A549 (cell line): ENCODE measurements at regions not wholly inside any gene's neighbourhood (a gene's known extent, or its start where the extent isn't known, plus 50 kb on each side); places are given as distances from the start of the nearest gene placed in this dataset.

Experiments used
- ATAC-seq, 2 experiments: fragments of 200-7000 bp in 1 of 2; fragments of >200 bp in 1 of 2; cut with Nextera tagmentation in 1 of 2; cut with Tn5 transposase in 1 of 2; 3 replicates each; pipeline versions ENCODE4 v1.8.0 to v1.9.1; 2018 to 2020; ENCODE audit warnings: mild to moderate bottlenecking in 1 of 2, moderate library complexity in 1 of 2
- CTCF ChIA-PET: fragments of 300-600 bp; sonication (Branson Sonifier 250); formaldehyde crosslinking; extraction: SDS; loops from one replicate; lab custom pipeline; 2021; ENCODE audit warnings: antibody characterized with exemption, inconsistent platforms; lab: Yijun Ruan, JAX
- POLR2A ChIA-PET: fragments of 350-600 bp; formaldehyde crosslinking; extraction: SDS; loops from one replicate; lab custom pipeline; 2021; ENCODE audit warnings: antibody characterized with exemption, inconsistent platforms; lab: Yijun Ruan, JAX
- DNase-seq, 2 experiments: peaks; one replicate each; pipeline versions ENCODE4 v3.0.0 to v3.0.0-alpha.2; 2011 to 2016; ENCODE audit warnings: low read depth in 1 of 2, low spot score in 1 of 2
- FAIRE-seq: peaks from 2 replicates; lab custom pipeline; 2011; peaks lifted over from hg19 to GRCh38; lab: Jason Lieb, UNC
- H3K27ac ChIP-seq, 2 experiments: fragments of >200 bp; sonication (Bioruptor Twin); formaldehyde crosslinking; 3 replicates each; pipeline ENCODE4 v1.5.1; 2016 to 2017
- H3K4me1 ChIP-seq: fragments of >200 bp; sonication (Bioruptor Twin); formaldehyde crosslinking; 3 replicates; pipeline ENCODE4 v1.6.1; 2016
- H3K4me2 ChIP-seq: fragments of >200 bp; sonication (Bioruptor Twin); formaldehyde crosslinking; 3 replicates; pipeline ENCODE4 v1.6.1; 2016
- H3K4me3 ChIP-seq: fragments of >200 bp; sonication (Bioruptor Twin); formaldehyde crosslinking; 3 replicates; pipeline ENCODE4 v1.5.1; 2016
- H3K9me3 ChIP-seq: fragments of >200 bp; sonication (Bioruptor Twin); formaldehyde crosslinking; 3 replicates; pipeline ENCODE4 v1.6.1; 2016
- BHLHE40 ChIP-seq: IDR thresholded peaks from 2 replicates; pipeline ENCODE4 v1.6.1; 2012; ENCODE audit warnings: low read depth, low read length, inconsistent platforms
- CBX2 ChIP-seq: fragments of 200-600 bp; sonication (generic); IDR thresholded peaks from 2 replicates; pipeline ENCODE4 v1.6.1; 2016; ENCODE audit warnings: low read depth, mild to moderate bottlenecking, borderline replicate concordance
- CHD2 ChIP-seq: fragments of 150-350 bp; IDR thresholded peaks from 2 replicates; pipeline ENCODE4 v1.6.1; 2014; ENCODE audit warnings: low read length; ENCODE audit not compliant: partially characterized antibody
- EHMT2 ChIP-seq: fragments of 200-600 bp; sonication (generic); IDR thresholded peaks from 2 replicates; pipeline ENCODE4 v1.6.1; 2016; ENCODE audit warnings: antibody characterized with exemption, low read depth, mild to moderate bottlenecking, moderate library complexity
- ESRRA ChIP-seq: fragments of 150-350 bp; IDR thresholded peaks from 2 replicates; pipeline ENCODE4 v1.6.1; 2014; ENCODE audit warnings: mild to moderate bottlenecking, low read length, borderline replicate concordance
- FOSB ChIP-seq: fragments of 250-450 bp; sonication (Bioruptor Pico); IDR thresholded peaks from 2 replicates; pipeline ENCODE4 v1.5.0; 2020; ENCODE audit warnings: mild to moderate bottlenecking, moderate library complexity
- FOSL2 ChIP-seq, 2 experiments: fragments of 450-650 bp in 1 of 2; fragments of >200 bp in 1 of 2; sonication (Bioruptor Twin) in 1 of 2; formaldehyde crosslinking; IDR thresholded peaks; 2 replicates each; pipeline versions ENCODE4 v1.5.0 to v1.6.1; 2016 to 2020; ENCODE audit warnings: mild to moderate bottlenecking in 1 of 2, moderate library complexity in 1 of 2
- FOXS1 ChIP-seq: fragments of 250-450 bp; sonication (Bioruptor Pico); IDR thresholded peaks from 2 replicates; pipeline ENCODE4 v1.5.0; 2020; ENCODE audit warnings: mild to moderate bottlenecking, moderate library complexity
- HOXB13 ChIP-seq: fragments of 250-450 bp; sonication (Bioruptor Pico); IDR thresholded peaks from 2 replicates; pipeline ENCODE4 v1.5.0; 2020; ENCODE audit warnings: low read depth, mild to moderate bottlenecking, moderate library complexity
- JUN ChIP-seq, 2 experiments: fragments of >200 bp; sonication (Bioruptor Twin); formaldehyde crosslinking; IDR thresholded peaks; 2 replicates in 1 of 2; 3 replicates in 1 of 2; pipeline ENCODE4 v1.6.1; 2016 to 2017
- JUNB ChIP-seq: fragments of >200 bp; sonication (Bioruptor Twin); formaldehyde crosslinking; IDR thresholded peaks from 2 replicates; pipeline ENCODE4 v1.6.1; 2016
- MAFK ChIP-seq: fragments of 450-650 bp; IDR thresholded peaks from 2 replicates; pipeline ENCODE4 v1.6.1; 2014; ENCODE audit not compliant: partially characterized antibody
- MYC ChIP-seq: IDR thresholded peaks from 2 replicates; pipeline ENCODE4 v1.6.1; 2012; ENCODE audit warnings: mild to moderate bottlenecking, inconsistent platforms, low read length, improper control_type of control experiment, borderline replicate concordance
- NPAS2 ChIP-seq: fragments of 250-450 bp; sonication (Bioruptor Pico); IDR thresholded peaks from 2 replicates; pipeline ENCODE4 v1.8.0; 2022; ENCODE audit warnings: mild to moderate bottlenecking, moderate library complexity, borderline replicate concordance
- POLR2AphosphoS2 ChIP-seq: conservative IDR thresholded peaks from 2 replicates; pipeline ENCODE4 v1.6.1; 2012; ENCODE audit warnings: low read length, improper control_type of control experiment, inconsistent platforms
- RNF2 ChIP-seq: fragments of 200-600 bp; sonication (generic); IDR thresholded peaks from 2 replicates; pipeline ENCODE4 v1.6.1; 2016; ENCODE audit warnings: low read depth, mild to moderate bottlenecking, antibody characterized with exemption, moderate library complexity, borderline replicate concordance
- TP53 ChIP-seq: fragments of 250-450 bp; sonication (Bioruptor Pico); IDR thresholded peaks from 2 replicates; pipeline ENCODE4 v1.5.0; 2021; ENCODE audit warnings: mild to moderate bottlenecking, moderate library complexity
- WGBS: methylation state at CpG from one replicate; pipeline ENCODE4 v1.1.6; 2017; ENCODE audit errors: missing lambda C conversion rate; 5-methylcytosine and 5-hydroxymethylcytosine counted together
- TF ChIP-seq, protein P1 (sequence below): fragments of 250-450 bp; sonication (Bioruptor Pico); IDR thresholded peaks from 2 replicates; pipeline ENCODE4 v1.5.0; 2020; ENCODE audit warnings: low read depth, mild to moderate bottlenecking, moderate library complexity
- TF ChIP-seq, protein P2 (sequence below): fragments of 200-600 bp; sonication (generic); IDR thresholded peaks from 2 replicates; pipeline ENCODE4 v1.6.1; 2016; ENCODE audit warnings: antibody characterized with exemption, mild to moderate bottlenecking, moderate library complexity
- TF ChIP-seq, protein P3 (sequence below): fragments of >200 bp; sonication (Bioruptor Twin); formaldehyde crosslinking; IDR thresholded peaks from 3 replicates; pipeline ENCODE4 v1.5.1; 2016
- TF ChIP-seq, protein P4 (sequence below): fragments of 150-350 bp; IDR thresholded peaks from 2 replicates; pipeline ENCODE4 v1.6.1; 2014; ENCODE audit warnings: low read depth, mild to moderate bottlenecking, low read length

DNA sequence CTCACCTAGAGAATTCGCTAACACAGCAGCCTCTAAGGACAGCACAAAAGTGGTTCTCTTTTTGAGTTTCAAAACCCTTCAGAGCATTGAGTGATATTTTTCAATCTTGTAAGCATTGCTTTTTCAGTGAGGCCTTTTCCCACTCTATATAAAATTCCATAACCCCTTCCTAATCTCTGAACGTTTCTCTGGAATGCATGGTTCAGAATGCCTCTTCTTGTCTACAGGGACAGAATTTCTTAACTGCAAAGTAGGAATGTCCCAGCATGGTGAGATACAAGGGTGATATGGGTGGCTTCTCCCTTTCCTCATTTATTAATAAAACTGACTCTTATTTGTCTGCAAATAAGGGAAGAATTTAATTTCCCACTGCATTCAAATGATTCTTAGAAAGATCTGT, 377.9 kb downstream of the LTN1 start:
- ChIA-PET POLR2A (no interaction called here), CTCF (no interaction called here)

DNA sequence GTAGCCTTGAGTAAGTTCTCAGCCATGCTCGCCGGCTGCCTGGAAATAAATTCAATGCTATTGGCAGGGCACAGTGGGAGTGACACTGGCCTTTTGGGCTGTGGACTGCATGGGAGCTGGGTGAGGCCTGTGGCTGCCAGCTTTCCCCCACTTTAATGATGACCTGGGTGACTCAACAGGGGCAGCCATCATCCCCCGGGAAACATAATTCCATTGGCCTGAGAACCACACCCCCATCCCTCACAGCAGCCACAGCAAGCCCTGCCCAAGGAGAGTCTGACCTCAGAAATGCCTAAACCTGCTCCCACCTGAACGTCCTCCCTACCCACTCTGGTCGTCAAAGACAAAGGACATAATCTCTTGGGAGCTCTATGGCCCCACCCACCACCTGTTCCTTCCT, 384.0 kb downstream of the LTN1 start:
- no peak for ATAC-seq

More for the DNA sequence above, 377.9 kb downstream of the LTN1 start:
- no peak for TF ChIP-seq ESRRA
- TF ChIP-seq, protein P1, sequence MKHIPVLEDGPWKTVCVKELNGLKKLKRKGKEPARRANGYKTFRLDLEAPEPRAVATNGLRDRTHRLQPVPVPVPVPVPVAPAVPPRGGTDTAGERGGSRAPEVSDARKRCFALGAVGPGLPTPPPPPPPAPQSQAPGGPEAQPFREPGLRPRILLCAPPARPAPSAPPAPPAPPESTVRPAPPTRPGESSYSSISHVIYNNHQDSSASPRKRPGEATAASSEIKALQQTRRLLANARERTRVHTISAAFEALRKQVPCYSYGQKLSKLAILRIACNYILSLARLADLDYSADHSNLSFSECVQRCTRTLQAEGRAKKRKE (CRISPR knock-in tag) = no peak
- no peak for TF ChIP-seq RNF2
- FAIRE-seq (no peak), ATAC-seq (no peak), DNase-seq (no peak)
- Histone ChIP-seq H3K9me3 (no peaks in the 10 kb centered on the region), H3K4me1 (no peaks in the 10 kb centered on the region), H3K27ac (no peak overlapping the region), H3K4me2 (no peak overlapping the region), H3K4me3 (no peak overlapping the region)
- 28% methylated on average over 2 of the region's 2 CpGs for WGBS

DNA sequence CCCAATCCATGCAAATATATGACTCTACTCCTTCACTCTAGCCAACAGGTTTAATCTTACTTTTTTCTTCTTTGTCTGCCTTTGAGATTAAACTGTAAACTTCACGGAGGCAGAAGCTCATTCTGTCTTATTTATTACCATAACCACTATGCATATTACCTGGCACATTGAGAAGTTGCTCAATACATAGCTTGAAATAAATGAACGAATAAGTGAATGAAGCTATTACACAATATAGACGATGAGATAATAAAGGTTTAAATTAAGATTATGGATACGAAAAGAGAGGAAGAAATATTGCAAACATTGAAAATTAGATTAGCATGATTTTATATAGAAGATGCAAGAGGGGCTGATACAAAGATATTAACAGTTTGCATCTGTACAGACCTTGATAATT, 385.1 kb downstream of the LTN1 start:
- FAIRE-seq (no peak), DNase-seq (no peak), ATAC-seq (no peak)
- whole genome bisulfite sequencing = 29% methylated on average over 4 of the region's 4 CpGs
- ChIA-PET CTCF (no interaction called here), POLR2A (no interaction called here)
- TF ChIP-seq JUN (IDR thresholded peaks at IDR 0.05) (no peak), TP53 (CRISPR knock-in tag) (no peak), POLR2AphosphoS2 (no peak), MYC (no peak), CBX2 (no peak), FOXS1 (CRISPR knock-in tag) (no peak), FOSL2 (IDR thresholded peaks at IDR 0.05) (no peak), FOSL2 (CRISPR knock-in tag; IDR thresholded peaks at IDR 0.05) (no peak), FOSB (no peak), JUNB (no peak), ESRRA (no peak), NPAS2 (no peak), BHLHE40 (no peak), HOXB13 (no peak), MAFK (no peak), EHMT2 (no peak)
- TF ChIP-seq, protein P2, sequence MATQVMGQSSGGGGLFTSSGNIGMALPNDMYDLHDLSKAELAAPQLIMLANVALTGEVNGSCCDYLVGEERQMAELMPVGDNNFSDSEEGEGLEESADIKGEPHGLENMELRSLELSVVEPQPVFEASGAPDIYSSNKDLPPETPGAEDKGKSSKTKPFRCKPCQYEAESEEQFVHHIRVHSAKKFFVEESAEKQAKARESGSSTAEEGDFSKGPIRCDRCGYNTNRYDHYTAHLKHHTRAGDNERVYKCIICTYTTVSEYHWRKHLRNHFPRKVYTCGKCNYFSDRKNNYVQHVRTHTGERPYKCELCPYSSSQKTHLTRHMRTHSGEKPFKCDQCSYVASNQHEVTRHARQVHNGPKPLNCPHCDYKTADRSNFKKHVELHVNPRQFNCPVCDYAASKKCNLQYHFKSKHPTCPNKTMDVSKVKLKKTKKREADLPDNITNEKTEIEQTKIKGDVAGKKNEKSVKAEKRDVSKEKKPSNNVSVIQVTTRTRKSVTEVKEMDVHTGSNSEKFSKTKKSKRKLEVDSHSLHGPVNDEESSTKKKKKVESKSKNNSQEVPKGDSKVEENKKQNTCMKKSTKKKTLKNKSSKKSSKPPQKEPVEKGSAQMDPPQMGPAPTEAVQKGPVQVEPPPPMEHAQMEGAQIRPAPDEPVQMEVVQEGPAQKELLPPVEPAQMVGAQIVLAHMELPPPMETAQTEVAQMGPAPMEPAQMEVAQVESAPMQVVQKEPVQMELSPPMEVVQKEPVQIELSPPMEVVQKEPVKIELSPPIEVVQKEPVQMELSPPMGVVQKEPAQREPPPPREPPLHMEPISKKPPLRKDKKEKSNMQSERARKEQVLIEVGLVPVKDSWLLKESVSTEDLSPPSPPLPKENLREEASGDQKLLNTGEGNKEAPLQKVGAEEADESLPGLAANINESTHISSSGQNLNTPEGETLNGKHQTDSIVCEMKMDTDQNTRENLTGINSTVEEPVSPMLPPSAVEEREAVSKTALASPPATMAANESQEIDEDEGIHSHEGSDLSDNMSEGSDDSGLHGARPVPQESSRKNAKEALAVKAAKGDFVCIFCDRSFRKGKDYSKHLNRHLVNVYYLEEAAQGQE = no peak
- TF ChIP-seq, protein P3, sequence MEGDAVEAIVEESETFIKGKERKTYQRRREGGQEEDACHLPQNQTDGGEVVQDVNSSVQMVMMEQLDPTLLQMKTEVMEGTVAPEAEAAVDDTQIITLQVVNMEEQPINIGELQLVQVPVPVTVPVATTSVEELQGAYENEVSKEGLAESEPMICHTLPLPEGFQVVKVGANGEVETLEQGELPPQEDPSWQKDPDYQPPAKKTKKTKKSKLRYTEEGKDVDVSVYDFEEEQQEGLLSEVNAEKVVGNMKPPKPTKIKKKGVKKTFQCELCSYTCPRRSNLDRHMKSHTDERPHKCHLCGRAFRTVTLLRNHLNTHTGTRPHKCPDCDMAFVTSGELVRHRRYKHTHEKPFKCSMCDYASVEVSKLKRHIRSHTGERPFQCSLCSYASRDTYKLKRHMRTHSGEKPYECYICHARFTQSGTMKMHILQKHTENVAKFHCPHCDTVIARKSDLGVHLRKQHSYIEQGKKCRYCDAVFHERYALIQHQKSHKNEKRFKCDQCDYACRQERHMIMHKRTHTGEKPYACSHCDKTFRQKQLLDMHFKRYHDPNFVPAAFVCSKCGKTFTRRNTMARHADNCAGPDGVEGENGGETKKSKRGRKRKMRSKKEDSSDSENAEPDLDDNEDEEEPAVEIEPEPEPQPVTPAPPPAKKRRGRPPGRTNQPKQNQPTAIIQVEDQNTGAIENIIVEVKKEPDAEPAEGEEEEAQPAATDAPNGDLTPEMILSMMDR = no peak
- TF ChIP-seq, protein P1 (CRISPR knock-in tag) = no peak
- Histone ChIP-seq H3K27ac (no peak overlapping the region), H3K9me3 (no peaks in the 10 kb centered on the region), H3K4me1 (no peaks in the 10 kb centered on the region), H3K4me3 (no peak overlapping the region), H3K4me2 (no peak overlapping the region)

More for the DNA sequence above, 384.0 kb downstream of the LTN1 start:
- POLR2A ChIA-PET = no interaction called here
- no peak overlapping the region for H3K4me3 ChIP-seq
- H3K27ac ChIP-seq = no peak overlapping the region
- H3K9me3 ChIP-seq = no peaks in the 10 kb centered on the region
- H3K4me1 ChIP-seq = no peaks in the 10 kb centered on the region
- no peak for TF ChIP-seq CHD2
- TF ChIP-seq, protein P4, sequence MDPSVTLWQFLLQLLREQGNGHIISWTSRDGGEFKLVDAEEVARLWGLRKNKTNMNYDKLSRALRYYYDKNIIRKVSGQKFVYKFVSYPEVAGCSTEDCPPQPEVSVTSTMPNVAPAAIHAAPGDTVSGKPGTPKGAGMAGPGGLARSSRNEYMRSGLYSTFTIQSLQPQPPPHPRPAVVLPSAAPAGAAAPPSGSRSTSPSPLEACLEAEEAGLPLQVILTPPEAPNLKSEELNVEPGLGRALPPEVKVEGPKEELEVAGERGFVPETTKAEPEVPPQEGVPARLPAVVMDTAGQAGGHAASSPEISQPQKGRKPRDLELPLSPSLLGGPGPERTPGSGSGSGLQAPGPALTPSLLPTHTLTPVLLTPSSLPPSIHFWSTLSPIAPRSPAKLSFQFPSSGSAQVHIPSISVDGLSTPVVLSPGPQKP = no peak
- no peak overlapping the region for H3K4me2 ChIP-seq
- no peak for FAIRE-seq
- 41% methylated on average over 4 of the region's 5 CpGs for WGBS
- CTCF ChIA-PET = interaction anchor here (0.6 kb wide), 1 partner anchor 345 kb away, joined by 3 read pairs; no protein-coding TSS in a partner anchor
- no peak for DNase-seq
